ENCODE measurements at regions not wholly inside any gene's neighbourhood (a gene's known extent, or its start where the extent isn't known, plus 50 kb on each side); places are given as distances from the start of the nearest gene placed in this dataset.

GRCh38 chr1:229859026-229859425 lies 208.0 kb upstream of the GALNT2 start:
- no peak for TF ChIP-seq TCF12 (IDR thresholded peaks at IDR 0.05; ENCODE audit: low read depth)
- no peak for TF ChIP-seq TEAD4 (IDR thresholded peaks at IDR 0.05)
- no peak for TF ChIP-seq FOXM1 (IDR thresholded peaks at IDR 0.05; ENCODE audit: borderline replicate concordance, low read depth)
- TF ChIP-seq NFIC (IDR thresholded peaks at IDR 0.05) = no peak
- no peak for TF ChIP-seq EGR1 (IDR thresholded peaks at IDR 0.05)
- no peak for TF ChIP-seq REST (IDR thresholded peaks at IDR 0.05; ENCODE audit: low read depth)
- no peak for TF ChIP-seq USF1 (IDR thresholded peaks at IDR 0.05)
- no peak for TF ChIP-seq EP300 (IDR thresholded peaks at IDR 0.05; ENCODE audit: borderline replicate concordance)
- no peak for TF ChIP-seq ZBTB7A (IDR thresholded peaks at IDR 0.05; ENCODE audit: low read depth)
- TF ChIP-seq CEBPB (IDR thresholded peaks at IDR 0.05) = no peak
- TF ChIP-seq MAX (IDR thresholded peaks at IDR 0.05) = no peak
- no peak for TF ChIP-seq YY1 (IDR thresholded peaks at IDR 0.05; ENCODE audit: low read depth)
- no peak for TF ChIP-seq TAF1 (IDR thresholded peaks at IDR 0.05; ENCODE audit: low read depth)
- TF ChIP-seq RAD21 (IDR thresholded peaks at IDR 0.05; ENCODE audit: low read depth) = no peak
- no peak for TF ChIP-seq CREB1 (IDR thresholded peaks at IDR 0.05; ENCODE audit: low read depth)

- no peak for TF ChIP-seq RAD21 (IDR thresholded peaks at IDR 0.05; ENCODE audit: low read depth)
- TF ChIP-seq ZBTB7A (IDR thresholded peaks at IDR 0.05; ENCODE audit: low read depth) = no peak
- TF ChIP-seq TCF12 (IDR thresholded peaks at IDR 0.05; ENCODE audit: low read depth) = no peak
- no peak for TF ChIP-seq MAX (IDR thresholded peaks at IDR 0.05)
- TF ChIP-seq USF1 (IDR thresholded peaks at IDR 0.05) = no peak
- TF ChIP-seq NFIC (IDR thresholded peaks at IDR 0.05) = no peak
- no peak for TF ChIP-seq CEBPB (IDR thresholded peaks at IDR 0.05)
- TF ChIP-seq EP300 (IDR thresholded peaks at IDR 0.05; ENCODE audit: borderline replicate concordance) = no peak
- TF ChIP-seq REST (IDR thresholded peaks at IDR 0.05; ENCODE audit: low read depth) = no peak
- TF ChIP-seq TEAD4 (IDR thresholded peaks at IDR 0.05) = no peak
- no peak for TF ChIP-seq TAF1 (IDR thresholded peaks at IDR 0.05; ENCODE audit: low read depth)
- no peak for TF ChIP-seq YY1 (IDR thresholded peaks at IDR 0.05; ENCODE audit: low read depth)
- TF ChIP-seq EGR1 (IDR thresholded peaks at IDR 0.05) = no peak
- TF ChIP-seq FOXM1 (IDR thresholded peaks at IDR 0.05; ENCODE audit: borderline replicate concordance, low read depth) = no peak
- no peak for TF ChIP-seq CREB1 (IDR thresholded peaks at IDR 0.05; ENCODE audit: low read depth)
Measured at GRCh38 chr1:229860926-229861325, 206.1 kb upstream of the GALNT2 start.

- TF ChIP-seq CEBPB (IDR thresholded peaks at IDR 0.05) (no peak), TEAD4 (IDR thresholded peaks at IDR 0.05) (no peak), TCF12 (IDR thresholded peaks at IDR 0.05; ENCODE audit: low read depth) (no peak)
Measured at GRCh38 chr1:229862017-229862774, 204.8 kb upstream of the GALNT2 start.

- TF ChIP-seq EGR1 (IDR thresholded peaks at IDR 0.05) = no peak
- no peak for TF ChIP-seq TEAD4 (IDR thresholded peaks at IDR 0.05)
- no peak for TF ChIP-seq YY1 (IDR thresholded peaks at IDR 0.05; ENCODE audit: low read depth)
- TF ChIP-seq TAF1 (IDR thresholded peaks at IDR 0.05; ENCODE audit: low read depth) = no peak
- no peak for TF ChIP-seq RAD21 (IDR thresholded peaks at IDR 0.05; ENCODE audit: low read depth)
- no peak for TF ChIP-seq MAX (IDR thresholded peaks at IDR 0.05)
Measured at GRCh38 chr1:229863651-229864545, 203.1 kb upstream of the GALNT2 start.

- TF ChIP-seq TEAD4 (IDR thresholded peaks at IDR 0.05) (no peak), REST (IDR thresholded peaks at IDR 0.05; ENCODE audit: low read depth) (no peak), RAD21 (IDR thresholded peaks at IDR 0.05; ENCODE audit: low read depth) (no peak), EGR1 (IDR thresholded peaks at IDR 0.05) (no peak), FOXM1 (IDR thresholded peaks at IDR 0.05; ENCODE audit: borderline replicate concordance, low read depth) (no peak), CEBPB (IDR thresholded peaks at IDR 0.05) (no peak)
Measured at GRCh38 chr1:229864686-229865230, 202.3 kb upstream of the GALNT2 start.
